Medulla oblongata (tissue), 1 donor: ENCODE measurements at regions not wholly inside any gene's neighbourhood (a gene's known extent, or its start where the extent isn't known, plus 50 kb on each side); places are given as distances from the start of the nearest gene placed in this dataset.
"Not testable (repeated sequence)": the region's sequence is repeated elsewhere in the genome, so short reads cannot be mapped to it uniquely, and the experiment has no call there.

Experiments used
- DNase-seq: peaks from one replicate; pipeline ENCODE4 v3.0.0-alpha.2; 2015; ENCODE audit errors: extremely low spot score

GRCh38 chr3:35393901-35394799 lies 245.2 kb upstream of the ARPP21 start:
- no peak for DNase-seq

DNA sequence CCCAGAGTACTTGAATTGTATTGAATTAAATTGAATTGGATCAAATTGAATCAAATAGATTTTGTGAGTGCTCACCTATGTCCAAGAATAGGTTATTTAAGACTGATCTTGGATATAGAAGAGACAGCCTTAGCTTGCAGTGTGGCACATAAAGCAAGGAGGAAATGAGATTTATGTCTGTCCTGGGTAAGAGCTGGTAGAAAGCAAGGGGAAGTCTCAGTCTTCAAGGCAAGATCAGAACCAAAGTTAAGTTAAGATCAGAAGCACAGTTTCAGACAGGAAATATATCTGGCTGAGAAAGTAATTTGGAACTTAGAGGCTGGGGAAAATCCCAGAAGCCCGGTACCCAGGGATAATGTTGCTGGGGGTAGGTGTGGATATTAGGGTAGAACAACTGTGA lies 244.4 kb upstream of the ARPP21 start:
- no peak for DNase-seq

GRCh38 chr3:35401671-35402070 lies 237.7 kb upstream of the ARPP21 start:
- no peak for DNase-seq

DNA sequence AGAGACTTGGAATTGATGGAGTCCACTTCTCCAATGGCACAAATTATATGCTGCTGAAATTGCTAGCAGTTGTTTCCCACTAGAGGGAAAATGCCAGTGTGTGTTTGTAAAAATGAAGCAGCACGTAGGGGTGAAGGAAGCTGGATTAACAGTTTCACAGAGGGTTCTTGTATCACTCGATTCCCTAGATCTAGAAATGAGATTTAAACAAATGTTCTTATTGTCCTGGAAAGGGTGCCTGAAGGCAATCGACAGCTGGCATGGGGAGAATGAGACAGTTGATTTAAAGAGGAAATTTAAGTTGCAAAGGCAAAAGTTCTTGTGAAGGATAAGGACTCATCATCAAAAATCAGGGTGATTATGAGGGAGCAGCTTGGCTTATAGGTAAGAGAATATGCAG lies 234.8 kb upstream of the ARPP21 start:
- no peak for DNase-seq

DNA sequence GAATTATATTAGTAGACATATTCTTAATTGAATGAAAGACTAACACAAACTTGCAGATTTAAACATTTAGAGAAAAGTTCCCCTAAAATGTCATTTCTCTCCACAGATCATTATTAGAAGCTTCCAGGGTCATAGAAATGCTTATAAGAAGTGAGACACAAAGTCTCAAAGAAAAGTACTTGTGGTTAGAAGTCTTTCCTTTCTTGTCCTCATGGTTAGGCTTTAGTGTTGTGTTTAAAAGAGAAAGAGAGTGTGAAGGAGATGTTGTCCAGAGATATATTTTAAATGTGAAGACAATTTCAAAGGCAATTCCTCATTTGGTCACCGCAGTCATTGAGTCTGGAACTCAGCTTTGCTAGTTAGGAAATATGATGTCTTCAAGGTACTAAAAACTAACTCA lies 230.4 kb upstream of the ARPP21 start:
- DNase-seq: no peak

- no peak for DNase-seq
These were observed 229.3 kb upstream of the ARPP21 start for GRCh38 chr3:35409991-35410390.

GRCh38 chr3:35413483-35413882 lies 225.8 kb upstream of the ARPP21 start:
- DNase-seq: no peak

DNA sequence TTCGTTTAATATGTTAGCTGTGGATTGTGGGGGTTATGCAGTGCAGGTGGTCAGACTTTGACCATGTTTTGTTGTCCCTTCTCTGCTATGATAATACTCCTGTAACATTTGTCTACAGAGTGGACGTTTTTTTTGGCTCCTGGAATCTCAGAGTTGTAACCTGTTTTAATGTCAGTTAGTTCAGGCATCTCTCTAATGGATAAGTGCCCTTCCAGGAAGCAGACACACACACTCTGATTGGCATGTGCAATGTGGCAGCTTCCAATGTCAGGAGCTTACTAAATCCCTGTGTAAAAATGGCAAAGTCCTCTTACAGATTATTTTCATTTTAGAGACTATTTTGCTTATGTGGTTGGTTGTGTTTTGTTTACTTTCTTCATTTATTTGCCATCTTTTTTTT lies 222.2 kb upstream of the ARPP21 start:
- DNase-seq: no peak

DNA sequence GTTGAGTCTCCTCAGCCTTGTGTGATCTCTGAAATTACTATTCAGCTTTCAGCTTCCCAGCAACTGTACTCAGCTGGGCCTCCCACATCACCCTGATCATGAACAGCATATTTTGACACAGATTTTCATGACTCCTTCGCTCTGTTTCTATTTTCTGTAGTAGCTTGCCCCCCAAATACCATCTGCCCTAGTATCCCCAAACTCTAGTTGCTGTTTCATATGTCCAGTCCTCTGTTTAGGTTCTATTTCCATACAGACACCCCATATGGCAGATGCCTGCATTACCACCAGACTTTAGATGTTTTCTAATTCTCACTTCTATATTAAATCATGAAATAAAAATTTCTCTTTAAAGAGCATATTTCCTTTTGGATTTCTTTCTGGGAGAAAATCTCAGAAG lies 217.2 kb upstream of the ARPP21 start:
- no peak for DNase-seq

- DNase-seq: no peak
These were observed 216.3 kb upstream of the ARPP21 start for GRCh38 chr3:35422836-35423601.

- no peak for DNase-seq
These were observed 212.9 kb upstream of the ARPP21 start for GRCh38 chr3:35426366-35426958.

GRCh38 chr3:35437381-35437780 lies 201.9 kb upstream of the ARPP21 start:
- no peak for DNase-seq

DNA sequence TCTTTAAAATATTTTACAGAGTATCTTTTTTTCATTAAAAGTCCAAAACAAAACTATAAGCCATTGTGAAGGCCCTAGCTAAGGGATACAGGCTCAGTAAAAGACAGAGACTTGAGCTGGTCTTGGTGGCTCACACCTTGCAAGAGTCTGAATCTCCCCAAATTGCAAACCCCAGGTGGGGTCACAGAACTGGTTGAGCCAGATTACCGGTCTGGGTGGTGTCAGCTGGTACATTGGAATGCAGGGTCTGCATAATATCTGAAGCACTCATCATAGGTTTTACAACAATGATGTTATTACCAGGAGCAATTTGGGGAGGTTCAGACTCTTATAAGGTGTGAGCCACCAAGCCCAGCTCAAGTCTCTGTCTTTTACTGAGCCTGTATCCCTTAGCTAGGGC lies 201.2 kb upstream of the ARPP21 start:
- no peak for DNase-seq

- no peak for DNase-seq
These were observed 199.7 kb upstream of the ARPP21 start for GRCh38 chr3:35439663-35440062.

DNA sequence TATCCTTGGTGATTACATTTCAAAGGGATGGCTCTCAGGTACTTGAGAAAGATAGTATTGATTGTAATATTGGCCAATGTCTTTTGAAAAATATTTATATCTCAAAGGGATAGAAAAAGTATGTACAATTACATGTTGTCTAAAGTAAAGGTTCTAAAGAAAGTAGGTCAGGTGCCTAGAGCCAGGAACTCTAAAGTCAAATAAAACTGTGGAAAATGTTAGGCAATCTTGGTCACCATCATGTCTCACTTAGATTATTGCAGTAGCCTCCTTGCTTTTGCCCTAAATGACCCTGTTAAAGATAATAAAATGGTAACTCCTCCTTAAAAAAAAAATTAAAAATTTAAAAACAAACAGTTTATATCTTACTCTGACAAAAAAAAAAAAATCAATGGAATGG lies 198.5 kb upstream of the ARPP21 start:
- no peak for DNase-seq

DNA sequence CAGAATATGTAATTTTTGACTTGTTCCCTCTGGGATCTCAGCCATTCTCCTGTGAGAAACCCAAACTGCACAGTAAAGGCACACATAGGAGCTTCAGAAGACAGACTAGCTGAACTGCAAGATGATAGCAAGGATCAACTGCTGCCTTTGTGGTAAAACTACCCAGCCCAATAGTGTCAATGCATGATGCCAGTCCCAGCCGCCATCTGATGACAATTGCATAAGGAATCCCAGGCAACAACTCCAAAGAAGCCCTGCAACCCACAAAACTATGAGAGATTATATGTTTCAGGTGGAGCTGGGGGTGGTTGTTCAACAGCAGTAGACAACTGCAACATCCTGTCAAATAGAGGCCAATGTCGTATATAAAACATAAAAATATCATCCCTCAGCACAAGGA lies 192.4 kb upstream of the ARPP21 start:
- DNase-seq: no peak

DNA sequence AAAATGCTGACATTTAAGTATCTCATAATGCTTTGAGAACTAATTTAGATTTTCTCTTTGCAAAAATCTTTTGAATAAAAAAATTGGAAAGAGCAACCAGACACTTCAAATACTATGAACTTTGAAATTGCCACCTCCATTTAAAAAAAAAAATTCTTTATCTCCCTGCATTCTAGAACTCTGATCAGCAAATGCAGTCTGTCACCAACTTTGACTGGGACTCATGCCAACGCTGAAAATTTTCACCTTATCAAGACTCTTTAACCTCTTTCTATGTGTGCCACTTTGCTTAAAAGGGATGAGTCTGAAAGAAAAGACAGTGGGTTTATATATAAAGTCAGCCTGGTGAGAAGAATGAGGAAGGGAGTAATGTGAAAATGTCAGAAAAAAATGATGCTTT lies 191.2 kb upstream of the ARPP21 start:
- no peak for DNase-seq

DNA sequence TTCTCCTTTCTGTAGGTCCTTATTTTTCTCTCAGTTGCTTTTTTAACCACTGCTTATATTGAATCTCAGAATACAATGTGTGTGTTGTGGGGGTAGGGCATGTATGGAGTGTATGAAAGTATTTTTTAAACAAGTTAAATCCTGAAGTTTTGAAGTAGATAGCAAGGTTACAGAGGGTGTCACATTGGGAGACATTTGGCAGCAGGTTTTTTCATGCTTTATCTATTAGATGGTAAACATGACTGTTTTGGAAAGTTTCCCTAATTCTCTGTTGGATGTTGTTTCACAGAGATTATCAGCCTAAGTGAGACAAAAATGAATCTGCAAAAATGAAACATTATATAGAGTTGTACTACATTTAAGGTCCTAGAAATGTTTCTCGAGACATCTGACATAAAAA lies 190.6 kb upstream of the ARPP21 start:
- no peak for DNase-seq

- not testable (repeated sequence) for DNase-seq
These were observed 184.5 kb upstream of the ARPP21 start for GRCh38 chr3:35454819-35455218.

- DNase-seq: no peak
These were observed 165.4 kb upstream of the ARPP21 start for GRCh38 chr3:35473956-35474355.

- not testable (repeated sequence) for DNase-seq
These were observed 156.8 kb upstream of the ARPP21 start for GRCh38 chr3:35482566-35482965.

- DNase-seq: no peak
These were observed 156.2 kb upstream of the ARPP21 start for GRCh38 chr3:35483131-35483530.
